Glutamatergic neuron (in vitro differentiated cells): ENCODE measurements at regions not wholly inside any gene's neighbourhood (a gene's known extent, or its start where the extent isn't known, plus 50 kb on each side); places are given as distances from the start of the nearest gene placed in this dataset.

ENCODE experiments used
- DNase-seq: peaks from one replicate; pipeline ENCODE4 v3.0.0; 2022
- H3K27ac Mint-ChIP-seq: one replicate; pipeline ENCODE4 v1.8.0; 2020; ENCODE audit warnings: mild to moderate bottlenecking, mixed read lengths, inconsistent platforms; ENCODE audit not compliant: unreplicated experiment
- H3K27me3 Mint-ChIP-seq: one replicate; pipeline ENCODE4 v1.8.0; 2020; ENCODE audit warnings: mild to moderate bottlenecking, moderate library complexity, mixed read lengths, inconsistent platforms; ENCODE audit not compliant: unreplicated experiment
- H3K36me3 Mint-ChIP-seq: one replicate; pipeline ENCODE4 v1.8.0; 2020; ENCODE audit warnings: mild to moderate bottlenecking, mixed read lengths, inconsistent platforms; ENCODE audit not compliant: unreplicated experiment
- H3K4me1 Mint-ChIP-seq: one replicate; pipeline ENCODE4 v1.8.0; 2020; ENCODE audit warnings: mild to moderate bottlenecking, low read depth, mixed read lengths, inconsistent platforms; ENCODE audit not compliant: unreplicated experiment
- H3K4me3 Mint-ChIP-seq: one replicate; pipeline ENCODE4 v1.8.0; 2020; ENCODE audit warnings: mild to moderate bottlenecking, mixed read lengths, inconsistent platforms; ENCODE audit not compliant: unreplicated experiment
- H3K9me3 Mint-ChIP-seq: one replicate; pipeline ENCODE4 v1.8.0; 2020; ENCODE audit warnings: mild to moderate bottlenecking, moderate library complexity, mixed read lengths, inconsistent platforms; ENCODE audit not compliant: unreplicated experiment
- TF ChIP-seq, protein P1 (sequence below): fragments of 200-600 bp; sonication (generic); IDR thresholded peaks from one replicate; pipeline ENCODE4 v1.5.0; 2021; ENCODE audit not compliant: partially characterized antibody, unreplicated experiment

DNA sequence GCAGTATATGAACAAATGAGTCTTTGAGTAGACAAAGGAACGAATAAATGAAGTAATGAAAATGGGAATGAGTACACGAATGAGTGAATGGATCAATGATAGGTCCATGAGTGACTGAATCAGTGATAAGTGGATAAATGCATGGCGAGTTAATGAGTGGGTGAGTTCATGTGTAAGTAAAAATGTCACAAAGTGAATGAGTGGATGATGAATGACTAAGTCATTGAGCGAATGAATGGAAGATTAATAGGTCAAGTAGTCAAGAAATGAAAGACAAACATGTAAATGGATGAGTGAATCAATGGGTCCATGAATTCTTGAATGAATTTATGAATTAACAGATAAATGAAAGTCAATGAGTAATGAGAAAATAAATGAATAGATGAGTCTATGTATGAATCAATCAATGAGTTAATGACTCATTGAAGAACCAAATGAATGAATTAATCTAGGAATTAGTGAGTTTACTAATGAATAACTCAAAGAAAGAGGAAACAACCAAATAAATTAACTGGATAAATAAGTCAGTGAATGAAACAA, 97.3 kb upstream of the RTL1 start:
- H3K4me1 Mint-ChIP-seq: no peaks in the 10 kb centered on the region

DNA sequence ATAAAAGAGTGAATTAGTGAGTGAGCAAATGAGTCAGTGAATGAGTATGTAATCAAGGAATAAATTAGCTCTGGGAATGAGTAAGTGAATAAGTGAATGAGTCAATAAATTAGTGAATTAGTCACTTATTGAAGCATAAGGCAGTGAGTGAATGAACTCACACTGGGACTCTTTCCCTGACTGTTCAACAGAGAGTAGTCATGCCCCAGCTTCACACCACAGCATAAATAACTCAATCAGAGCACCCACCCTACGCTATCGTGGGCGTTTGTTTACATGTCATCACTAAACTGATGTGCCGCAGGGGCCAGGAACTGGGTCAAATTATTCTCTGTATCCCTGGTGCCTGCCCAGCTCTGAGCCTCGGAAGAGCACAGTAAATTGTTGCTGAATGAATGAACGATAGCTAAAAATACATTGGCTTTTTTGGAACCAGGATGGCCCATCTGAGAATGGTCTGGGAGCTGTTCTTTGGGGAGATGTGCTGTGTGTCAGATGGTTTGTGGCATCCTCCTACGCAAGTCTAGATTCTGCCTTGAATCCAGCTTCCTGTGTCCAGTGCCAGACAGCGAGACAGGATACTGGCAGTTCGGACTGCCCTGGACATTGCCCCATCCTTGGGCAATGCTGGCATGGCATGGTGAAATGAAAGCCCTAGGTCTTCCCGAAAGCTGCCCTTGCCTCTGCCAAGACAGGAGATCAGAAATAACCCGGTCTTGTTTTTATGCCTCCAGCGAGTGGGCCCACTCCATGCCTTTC, 98.0 kb upstream of the RTL1 start:
- TF ChIP-seq, protein P1, sequence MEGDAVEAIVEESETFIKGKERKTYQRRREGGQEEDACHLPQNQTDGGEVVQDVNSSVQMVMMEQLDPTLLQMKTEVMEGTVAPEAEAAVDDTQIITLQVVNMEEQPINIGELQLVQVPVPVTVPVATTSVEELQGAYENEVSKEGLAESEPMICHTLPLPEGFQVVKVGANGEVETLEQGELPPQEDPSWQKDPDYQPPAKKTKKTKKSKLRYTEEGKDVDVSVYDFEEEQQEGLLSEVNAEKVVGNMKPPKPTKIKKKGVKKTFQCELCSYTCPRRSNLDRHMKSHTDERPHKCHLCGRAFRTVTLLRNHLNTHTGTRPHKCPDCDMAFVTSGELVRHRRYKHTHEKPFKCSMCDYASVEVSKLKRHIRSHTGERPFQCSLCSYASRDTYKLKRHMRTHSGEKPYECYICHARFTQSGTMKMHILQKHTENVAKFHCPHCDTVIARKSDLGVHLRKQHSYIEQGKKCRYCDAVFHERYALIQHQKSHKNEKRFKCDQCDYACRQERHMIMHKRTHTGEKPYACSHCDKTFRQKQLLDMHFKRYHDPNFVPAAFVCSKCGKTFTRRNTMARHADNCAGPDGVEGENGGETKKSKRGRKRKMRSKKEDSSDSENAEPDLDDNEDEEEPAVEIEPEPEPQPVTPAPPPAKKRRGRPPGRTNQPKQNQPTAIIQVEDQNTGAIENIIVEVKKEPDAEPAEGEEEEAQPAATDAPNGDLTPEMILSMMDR: no peak
- Mint-ChIP-seq H3K27me3 (peaks cover 5% of the 10 kb centered on the region), H3K27ac (no peak overlapping the region), H3K9me3 (peaks cover 5% of the 10 kb centered on the region), H3K36me3 (peaks cover 8% of the 10 kb centered on the region), H3K4me3 (no peak overlapping the region), H3K4me1 (no peaks in the 10 kb centered on the region)
- no peak for DNase-seq

More for the DNA sequence above, 97.3 kb upstream of the RTL1 start:
- Mint-ChIP-seq H3K36me3 (peaks cover 8% of the 10 kb centered on the region), H3K4me3 (no peak overlapping the region), H3K27ac (no peak overlapping the region), H3K27me3 (peaks cover 5% of the 10 kb centered on the region), H3K9me3 (peaks cover 5% of the 10 kb centered on the region)
- no peak for DNase-seq
- TF ChIP-seq, protein P1: no peak

DNA sequence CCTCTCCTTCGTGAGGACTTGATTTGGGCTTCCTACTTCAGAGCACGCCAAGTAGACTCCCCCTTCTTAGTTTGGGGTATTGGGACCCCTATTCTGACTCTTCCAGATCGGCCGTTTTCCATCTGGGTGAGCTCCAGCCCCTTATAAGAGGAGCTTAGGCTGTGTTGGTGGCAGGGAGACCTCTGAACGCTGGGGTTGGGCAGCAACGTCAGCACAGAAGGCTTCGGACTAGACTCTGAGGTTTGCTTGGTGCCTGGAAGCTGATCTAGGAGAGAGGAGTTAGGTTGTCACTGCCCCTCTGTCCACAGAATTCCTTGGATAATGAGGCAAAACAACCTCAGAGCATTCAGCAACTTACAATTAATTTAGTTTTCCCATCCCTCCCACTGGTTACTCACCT, 99.2 kb upstream of the RTL1 start:
- peaks cover 8% of the 10 kb centered on the region for H3K36me3 Mint-ChIP-seq
- DNase-seq: no peak
- no peaks in the 10 kb centered on the region for H3K4me1 Mint-ChIP-seq
- TF ChIP-seq, protein P1: no peak
- H3K9me3 Mint-ChIP-seq: peaks cover 5% of the 10 kb centered on the region
- peaks cover 5% of the 10 kb centered on the region for H3K27me3 Mint-ChIP-seq
- no peak overlapping the region for H3K4me3 Mint-ChIP-seq
- no peak overlapping the region for H3K27ac Mint-ChIP-seq

DNA sequence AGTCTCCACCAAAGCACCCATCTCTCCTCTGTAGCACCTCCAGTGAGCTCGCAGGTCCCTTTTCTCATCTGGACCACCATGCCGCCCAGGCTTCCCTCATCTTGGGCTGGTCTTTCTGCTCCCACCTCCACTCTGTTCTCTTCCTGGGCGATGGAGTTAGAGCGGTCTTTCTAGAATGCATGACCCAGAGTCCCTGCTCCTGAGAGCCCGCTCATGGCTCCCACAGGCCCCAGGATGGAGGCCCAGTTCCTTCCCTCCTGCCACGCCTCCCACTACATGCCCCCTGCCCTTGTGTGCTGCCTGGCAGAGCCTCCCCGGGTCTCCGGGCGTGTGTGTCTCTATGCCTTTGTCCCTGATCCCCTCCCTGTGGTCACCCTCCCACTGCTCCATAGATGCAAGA, 100.7 kb upstream of the RTL1 start:
- no peak overlapping the region for H3K27ac Mint-ChIP-seq
- no peaks in the 10 kb centered on the region for H3K4me1 Mint-ChIP-seq
- peaks cover 5% of the 10 kb centered on the region for H3K9me3 Mint-ChIP-seq
- DNase-seq: no peak
- TF ChIP-seq, protein P1: no peak
- peaks cover 8% of the 10 kb centered on the region for H3K36me3 Mint-ChIP-seq
- H3K27me3 Mint-ChIP-seq: peaks cover 5% of the 10 kb centered on the region
- H3K4me3 Mint-ChIP-seq: no peak overlapping the region

DNA sequence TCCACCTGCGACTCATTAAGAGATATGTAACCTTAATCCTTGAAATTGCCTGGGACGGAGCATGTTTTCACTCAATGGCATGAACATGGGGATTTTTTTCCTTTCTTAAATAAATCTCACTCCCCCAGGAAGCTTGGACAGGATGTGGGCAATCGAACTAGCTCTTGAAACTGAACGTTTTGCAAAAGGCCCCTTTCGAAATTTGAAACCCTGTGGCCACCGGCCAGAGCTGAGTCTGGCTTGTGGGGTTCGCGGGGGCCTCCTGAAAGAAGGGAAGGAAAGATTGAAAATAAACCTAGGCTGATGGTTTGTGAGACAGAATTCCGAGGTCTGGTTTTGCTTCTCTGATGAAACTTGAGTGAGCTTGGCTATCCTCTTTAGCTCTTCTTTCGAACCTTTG, 101.4 kb upstream of the RTL1 start:
- Mint-ChIP-seq H3K27ac (no peak overlapping the region), H3K27me3 (peaks cover 9% of the 10 kb centered on the region), H3K9me3 (peaks cover 8% of the 10 kb centered on the region)

More for the DNA sequence above, 101.4 kb upstream of the RTL1 start:
- Mint-ChIP-seq H3K36me3 (peaks cover 8% of the 10 kb centered on the region), H3K4me3 (no peak overlapping the region), H3K4me1 (no peaks in the 10 kb centered on the region)
- TF ChIP-seq, protein P1: no peak
- no peak for DNase-seq
